C1 segment of cervical spinal cord (tissue), 14 donors: ENCODE measurements at regions not wholly inside any gene's neighbourhood (a gene's known extent, or its start where the extent isn't known, plus 50 kb on each side); places are given as distances from the start of the nearest gene placed in this dataset.
"Not testable (repeated sequence)": the region's sequence is repeated elsewhere in the genome, so short reads cannot be mapped to it uniquely, and the experiment has no call there.

Source experiments
- DNase-seq, 14 donors: peaks; one replicate each; lab custom pipeline; 2025; lab: John Stamatoyannopoulos, UW

DNA sequence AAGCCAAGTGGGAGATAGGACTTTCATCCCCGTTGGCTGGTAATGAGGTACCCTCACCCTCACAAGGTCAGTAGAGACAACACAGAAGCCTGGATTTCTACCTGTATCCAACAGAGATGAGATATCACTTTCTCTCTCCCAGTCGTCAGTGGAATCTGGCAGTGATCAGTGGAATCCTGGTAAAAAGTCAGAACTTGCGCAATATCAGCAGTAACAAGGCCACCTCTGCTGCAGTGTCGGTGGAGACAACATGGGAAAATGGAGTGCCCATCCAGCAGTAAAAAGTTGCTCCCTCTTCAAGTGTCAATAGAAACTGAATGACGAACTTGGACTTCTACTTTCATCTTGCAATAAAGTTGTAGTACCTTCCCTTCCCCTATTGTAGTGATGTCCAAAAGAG lies 615.9 kb downstream of the ETS1 start:
- no peak for DNase-seq

- DNase-seq = no peak
These were observed 620.5 kb downstream of the ETS1 start for GRCh38 chr11:127966821-127967220.

DNA sequence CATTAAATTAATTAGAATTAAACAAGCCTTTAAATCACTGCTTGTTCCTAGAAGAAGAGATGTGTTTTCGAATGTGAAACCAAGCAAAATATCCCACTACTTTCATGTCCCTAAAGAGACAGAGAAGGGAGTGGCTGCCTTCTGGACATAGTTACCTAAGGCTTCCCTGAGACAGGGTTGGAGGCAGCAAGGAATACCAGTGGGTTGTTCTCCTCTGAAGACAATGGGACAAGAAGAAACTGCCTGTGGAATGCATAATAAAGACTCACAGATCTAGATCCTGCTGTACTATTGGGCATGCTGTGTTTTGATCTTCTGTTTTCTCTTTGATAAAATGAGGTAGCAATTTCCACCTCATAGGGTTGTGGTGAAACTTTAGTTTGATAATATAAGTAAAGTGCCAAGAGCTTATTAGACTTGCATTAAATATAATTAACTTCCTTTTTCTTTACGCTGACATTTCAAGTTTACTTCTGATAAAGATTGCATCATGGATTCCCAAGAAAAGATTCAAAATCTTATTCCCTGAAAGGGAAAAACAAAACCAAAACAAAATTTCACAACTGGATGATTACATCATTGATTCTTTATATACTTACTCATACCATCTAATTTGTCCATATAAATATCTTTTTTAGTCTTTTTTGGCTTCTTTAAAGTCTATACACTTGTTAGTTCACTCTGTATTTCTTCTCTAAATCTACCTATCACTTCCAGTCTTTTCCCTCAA lies 621.3 kb downstream of the ETS1 start:
- no peak for DNase-seq

DNA sequence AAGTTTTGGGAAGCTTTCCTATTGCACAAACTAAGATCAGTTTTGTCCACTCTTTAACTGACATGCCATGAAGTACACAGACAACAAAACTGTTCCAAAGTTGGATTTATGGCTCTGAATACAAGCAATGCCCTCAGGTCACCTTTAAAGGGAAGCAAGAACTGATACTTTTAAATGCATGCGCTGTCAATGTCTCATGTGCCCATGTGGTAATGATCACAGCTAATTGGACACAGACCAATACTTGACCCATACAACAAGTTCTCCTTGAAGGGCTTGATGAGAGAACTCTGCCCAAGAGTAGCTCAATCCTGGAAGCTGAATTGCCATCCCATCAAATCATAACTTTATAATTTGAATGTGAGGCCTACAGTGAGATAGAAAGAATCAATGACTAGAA lies 624.9 kb downstream of the ETS1 start:
- no peak for DNase-seq

GRCh38 chr11:127950162-127950561 lies 637.2 kb downstream of the ETS1 start:
- DNase-seq = no peak

GRCh38 chr11:127943763-127944162 lies 643.6 kb downstream of the ETS1 start:
- no peak for DNase-seq

- DNase-seq = no peak
These were observed 644.2 kb downstream of the ETS1 start for GRCh38 chr11:127943152-127943551.

DNA sequence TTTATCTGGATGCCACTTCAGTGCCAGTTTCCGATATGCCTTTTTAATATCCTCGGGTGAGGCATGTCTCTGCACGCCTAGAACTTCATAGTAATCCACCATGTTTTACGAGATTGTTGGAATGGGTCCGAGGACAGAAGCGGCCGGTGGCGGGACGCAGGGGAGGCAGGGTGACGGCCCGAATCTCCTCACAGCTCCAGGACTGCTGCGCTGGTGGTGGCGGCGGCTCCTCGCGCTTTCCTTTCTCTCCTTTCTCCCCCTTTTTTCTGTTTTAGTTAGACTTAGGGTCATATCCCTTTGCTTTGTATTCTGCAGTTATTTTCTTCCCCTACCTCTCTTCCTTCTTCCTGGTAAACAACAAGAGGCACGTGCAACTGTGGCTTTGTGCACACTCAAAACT lies 645.8 kb downstream of the ETS1 start:
- not testable (repeated sequence) for DNase-seq

DNA sequence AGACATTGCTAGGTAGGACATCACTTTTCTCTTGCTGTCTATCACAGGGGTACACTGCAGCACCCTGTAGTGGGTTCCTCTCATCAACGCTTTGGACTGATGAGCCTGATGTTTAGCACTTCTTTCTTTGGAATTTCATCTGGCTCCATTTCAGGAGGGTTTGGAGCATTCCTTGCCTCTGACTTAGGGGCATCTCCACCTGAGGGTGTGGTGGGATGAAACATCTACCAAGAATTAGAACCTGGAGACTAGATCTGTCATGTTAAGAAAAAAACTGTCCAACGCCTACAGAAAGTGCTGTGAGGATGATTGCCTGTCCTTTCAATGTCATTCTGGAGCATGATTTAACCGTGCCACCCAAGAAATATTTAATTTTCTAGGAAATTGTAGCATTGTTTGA lies 648.4 kb downstream of the ETS1 start:
- no peak for DNase-seq

DNA sequence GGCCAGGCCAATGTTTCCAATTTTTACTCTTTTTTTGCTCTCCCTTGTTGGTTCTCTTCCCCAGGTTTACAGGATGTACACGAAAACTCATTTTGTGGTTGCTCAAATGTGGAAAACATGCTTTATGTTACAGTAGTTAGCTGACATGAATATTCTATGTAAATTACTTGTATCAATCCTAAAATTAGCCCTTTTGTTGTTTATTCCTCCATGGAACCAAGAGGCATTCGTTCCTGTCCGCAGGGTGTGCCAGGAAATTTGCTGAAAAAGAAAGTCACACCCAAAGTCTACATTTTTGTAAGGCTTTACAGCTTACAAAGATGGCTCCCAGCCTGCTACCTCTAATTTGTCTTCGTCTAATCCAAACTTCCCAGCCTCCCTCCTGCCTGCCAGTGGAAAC lies 652.3 kb downstream of the ETS1 start:
- DNase-seq = no peak

DNA sequence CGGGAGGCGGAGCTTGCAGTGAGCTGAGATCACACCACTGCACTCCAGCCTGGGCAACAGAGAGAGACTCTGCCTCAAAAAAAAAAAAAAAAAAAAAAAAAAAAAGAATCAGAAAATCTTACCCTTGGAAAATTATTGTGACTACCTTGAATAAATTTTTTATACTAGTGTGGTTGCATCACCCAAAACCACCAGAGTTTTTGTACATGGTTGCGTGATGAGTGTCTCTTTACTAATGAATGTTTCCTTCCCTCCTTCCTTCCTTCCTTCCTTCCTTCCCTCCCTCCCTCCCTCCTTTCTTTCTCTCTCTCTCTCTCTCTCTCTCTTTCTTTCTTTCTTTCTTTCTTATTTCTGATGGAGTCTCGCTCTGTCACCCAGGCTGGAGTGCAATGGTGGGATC lies 653.4 kb downstream of the ETS1 start:
- not testable (repeated sequence) for DNase-seq

DNA sequence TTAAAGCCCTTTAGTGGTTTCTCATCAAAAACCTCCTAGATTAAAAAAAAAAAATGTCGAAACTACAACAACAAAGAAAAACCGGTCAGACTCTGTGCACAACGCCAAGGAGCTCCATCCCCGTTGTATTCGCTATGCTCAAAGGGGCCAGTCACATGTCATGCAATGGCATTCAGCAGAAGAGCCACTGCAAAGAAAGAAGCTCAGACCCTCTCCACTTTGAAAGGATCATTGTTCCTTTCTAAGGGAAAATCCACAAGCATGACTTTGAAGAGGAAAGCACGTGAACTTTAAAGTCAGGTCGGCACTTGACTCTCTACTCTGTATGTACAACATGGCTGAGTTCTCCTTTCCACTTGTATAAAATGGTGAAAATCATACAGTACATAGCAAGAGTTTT lies 655.6 kb downstream of the ETS1 start:
- DNase-seq = no peak

DNA sequence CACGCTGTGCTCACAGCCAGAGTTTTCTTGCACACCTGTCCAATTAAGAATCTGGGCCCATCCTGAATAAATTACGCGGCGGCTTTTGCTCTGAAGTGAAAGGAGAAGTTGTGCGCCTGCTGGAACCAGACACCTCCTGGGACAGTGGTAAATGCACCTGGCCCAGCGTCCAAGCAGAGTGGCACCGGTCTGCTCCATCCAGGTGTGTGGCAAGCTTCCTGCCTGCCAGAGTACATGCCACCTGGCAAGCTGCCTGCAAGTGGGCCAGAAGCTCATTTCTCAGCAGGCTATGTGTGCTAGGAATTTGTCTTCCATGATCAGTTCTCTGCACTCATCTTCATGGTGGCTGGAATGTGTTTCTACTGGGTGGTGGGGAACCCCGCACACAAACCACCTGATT lies 660.6 kb downstream of the ETS1 start:
- DNase-seq = no peak

DNA sequence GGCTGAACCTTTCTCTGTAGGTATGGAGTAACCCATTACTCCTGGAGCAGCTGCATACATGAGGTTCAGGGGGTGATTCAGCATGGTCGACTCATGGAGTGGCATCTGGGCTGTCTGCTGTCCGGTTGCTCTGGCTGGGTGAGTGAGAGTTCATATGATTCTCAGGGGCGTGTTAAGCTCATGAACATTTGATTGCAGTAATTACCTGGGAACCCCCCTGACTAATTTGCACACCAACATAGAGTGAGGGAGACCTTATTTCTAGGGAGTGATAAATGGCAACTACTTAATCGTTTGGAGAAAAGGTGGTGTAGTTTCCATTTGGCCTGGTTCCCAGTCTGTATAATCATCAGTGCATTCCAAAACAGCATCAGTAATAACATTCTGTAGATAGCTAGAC lies 661.9 kb downstream of the ETS1 start:
- DNase-seq = no peak

DNA sequence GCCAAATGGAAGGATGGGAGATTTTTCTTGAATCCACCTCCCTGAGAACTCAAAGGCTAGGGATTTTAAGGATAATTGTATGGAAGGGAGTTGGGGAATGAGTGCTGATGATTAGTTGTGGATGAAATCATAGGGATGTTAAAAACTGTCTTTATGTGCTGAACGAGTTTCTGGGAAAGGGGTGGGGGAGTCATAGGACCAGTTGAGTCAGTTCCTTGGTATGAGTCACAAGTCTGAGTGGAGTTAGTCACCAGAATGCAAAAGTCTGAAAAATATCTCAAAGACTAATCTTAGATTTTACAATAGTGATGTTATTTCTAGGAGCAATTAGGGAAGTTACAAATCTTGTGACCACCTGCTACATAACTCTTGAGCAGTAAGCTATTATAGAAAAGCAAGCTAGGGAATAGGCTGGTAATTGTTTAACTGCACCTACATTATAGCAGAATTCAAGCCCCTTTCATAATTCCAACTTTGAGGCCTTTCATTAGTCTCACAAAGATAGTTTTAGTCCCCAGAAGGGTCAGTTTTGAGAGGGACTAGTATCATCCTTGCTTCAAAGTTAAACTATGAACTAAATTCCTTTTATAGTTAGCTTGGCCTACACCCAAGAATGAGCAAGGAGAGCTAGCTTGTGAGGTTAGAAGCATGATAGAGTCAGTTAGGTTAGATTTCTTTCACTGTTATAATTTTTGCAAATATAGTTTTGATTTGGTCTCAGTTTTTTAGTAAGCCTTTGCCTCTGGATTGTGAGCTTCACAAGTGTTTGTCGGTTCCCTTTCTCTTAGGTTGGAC lies 668.0 kb downstream of the ETS1 start:
- no peak for DNase-seq

DNA sequence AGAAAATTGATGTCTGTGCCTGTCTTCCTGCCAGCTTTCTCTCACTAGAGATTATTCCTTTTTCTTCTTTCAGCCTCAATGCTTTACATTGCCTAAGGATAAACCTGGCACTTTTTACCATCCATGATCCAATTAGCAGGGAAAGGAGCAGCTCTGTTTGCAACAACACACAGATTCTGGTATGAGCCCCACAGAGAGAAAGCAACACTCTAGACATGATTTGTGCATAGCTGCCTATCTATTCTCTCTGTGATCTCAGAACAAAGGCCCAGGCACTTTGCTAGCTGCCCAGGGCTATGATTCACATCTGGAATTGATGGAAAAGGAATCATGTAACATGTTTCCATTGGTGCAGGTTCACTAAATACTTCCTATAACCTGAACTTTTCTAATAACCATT lies 685.0 kb downstream of the ETS1 start:
- DNase-seq = no peak

DNA sequence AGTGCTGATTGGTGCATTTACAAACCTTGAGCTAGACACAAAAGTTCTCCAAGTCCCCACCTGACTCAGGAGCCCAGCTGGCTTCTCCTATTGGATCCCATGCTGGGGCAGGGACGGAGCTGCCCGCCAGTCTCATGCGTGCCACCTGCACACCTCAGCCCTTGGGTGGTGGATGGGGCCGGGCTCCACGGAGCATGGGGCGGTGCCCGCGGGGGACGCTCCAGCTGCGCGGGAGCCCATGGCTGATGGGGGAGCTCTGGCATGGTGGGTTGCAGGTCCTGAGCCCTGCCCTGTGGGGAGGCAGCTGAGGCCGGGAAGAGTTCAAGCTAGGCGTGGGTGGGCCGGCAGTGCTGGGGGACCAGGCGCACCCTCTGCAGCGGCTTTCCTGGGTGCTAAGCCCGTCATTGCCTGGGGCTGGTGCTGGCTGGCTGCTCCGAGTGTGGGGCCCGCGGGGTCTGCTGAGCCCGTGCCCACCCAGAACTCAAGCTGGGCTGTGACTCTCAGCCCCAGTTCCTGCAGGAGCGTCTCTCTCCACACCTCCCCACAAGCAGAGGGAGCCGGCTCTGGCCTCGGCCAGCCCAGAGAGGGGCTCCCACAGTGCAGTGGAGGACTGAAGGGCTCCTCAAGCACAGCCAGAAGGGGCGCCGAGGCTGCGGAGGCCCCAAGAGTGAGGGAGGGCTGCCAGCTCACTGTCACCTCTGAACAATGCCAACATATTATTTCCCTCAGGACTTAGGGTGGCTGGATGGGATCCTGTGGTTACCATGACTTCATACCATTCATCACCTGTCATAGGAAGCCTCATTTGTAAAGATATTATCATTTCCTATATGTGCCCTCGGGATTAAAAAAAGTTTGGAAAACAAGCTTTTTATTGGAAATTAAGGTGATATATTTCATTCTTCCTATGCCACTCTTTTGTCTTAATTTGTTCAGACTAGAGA lies 688.7 kb downstream of the ETS1 start:
- DNase-seq = no peak

- DNase-seq = no peak
These were observed 691.6 kb downstream of the ETS1 start for GRCh38 chr11:127895776-127896175.

DNA sequence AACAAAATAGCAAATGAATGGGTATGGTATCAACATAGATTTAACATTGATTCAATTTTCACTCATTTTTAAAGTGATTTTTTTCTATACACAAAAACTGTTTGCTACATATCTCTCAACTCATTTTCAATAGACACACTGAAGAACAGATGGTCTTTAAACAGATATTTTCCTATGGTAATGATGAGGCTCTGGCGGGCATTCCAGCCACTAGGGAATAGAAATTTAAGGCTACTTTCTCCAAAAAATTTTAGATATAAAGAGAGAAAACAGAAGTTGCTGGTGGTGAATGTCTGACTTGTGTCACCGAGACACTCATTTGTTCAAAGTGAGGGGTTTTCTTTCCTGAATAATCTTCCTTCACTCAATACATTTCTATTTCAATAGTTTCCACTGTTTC lies 693.0 kb downstream of the ETS1 start:
- no peak for DNase-seq

GRCh38 chr11:127890030-127890615 lies 697.2 kb downstream of the ETS1 start:
- DNase-seq = no peak

GRCh38 chr11:127888386-127888785 lies 699.0 kb downstream of the ETS1 start:
- no peak for DNase-seq

- no peak for DNase-seq
These were observed 712.2 kb downstream of the ETS1 start for GRCh38 chr11:127875131-127875530.
